ENCODE measurements at regions not wholly inside any gene's neighbourhood (a gene's known extent, or its start where the extent isn't known, plus 50 kb on each side); places are given as distances from the start of the nearest gene placed in this dataset.
"Not testable (repeated sequence)": the region's sequence is repeated elsewhere in the genome, so short reads cannot be mapped to it uniquely, and the experiment has no call there.

DNA sequence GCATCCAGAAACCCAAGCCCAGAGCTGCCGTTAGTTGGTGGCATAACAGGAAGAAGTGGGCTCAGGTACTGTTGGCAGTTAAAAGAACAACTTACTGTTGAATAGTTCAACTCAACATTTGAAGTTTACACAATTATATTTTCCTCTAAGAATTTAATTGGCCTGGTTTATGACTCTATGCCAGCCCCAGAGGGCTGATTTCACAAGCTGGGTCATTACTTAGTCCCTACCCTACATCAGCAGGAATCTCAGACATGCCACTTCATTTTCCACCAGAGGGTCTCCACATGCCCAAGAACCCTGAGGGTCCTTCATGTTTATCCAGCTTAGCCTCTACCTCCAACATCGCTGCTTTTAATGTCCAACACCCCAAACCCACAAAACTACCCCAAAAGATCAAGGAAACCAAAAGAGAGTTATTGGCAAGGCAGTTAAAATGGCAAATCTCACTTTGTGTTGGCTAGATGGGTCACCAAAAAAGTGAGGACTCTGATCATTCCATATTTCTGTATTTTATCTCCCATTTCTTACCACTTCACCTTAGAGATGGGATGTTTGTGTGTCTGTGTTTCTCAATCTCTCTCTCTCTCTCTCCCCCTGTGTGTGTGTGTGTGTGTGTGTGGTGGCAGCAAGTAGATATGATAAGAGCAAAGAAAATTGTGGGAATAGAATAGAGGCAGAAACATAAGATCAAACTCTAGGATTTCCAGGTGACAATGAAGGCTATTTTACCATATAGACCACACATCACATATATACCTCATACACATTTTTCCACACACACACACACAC is 112.5 kb upstream of the TBX18 start:
- no peak for DNase-seq (ENCODE audit: low read depth in 2 of 2)

- no peak for DNase-seq (ENCODE audit: low read depth in 2 of 2)
Observed at GRCh38 chr6:84872996-84873723, 108.8 kb upstream of the TBX18 start.

DNA sequence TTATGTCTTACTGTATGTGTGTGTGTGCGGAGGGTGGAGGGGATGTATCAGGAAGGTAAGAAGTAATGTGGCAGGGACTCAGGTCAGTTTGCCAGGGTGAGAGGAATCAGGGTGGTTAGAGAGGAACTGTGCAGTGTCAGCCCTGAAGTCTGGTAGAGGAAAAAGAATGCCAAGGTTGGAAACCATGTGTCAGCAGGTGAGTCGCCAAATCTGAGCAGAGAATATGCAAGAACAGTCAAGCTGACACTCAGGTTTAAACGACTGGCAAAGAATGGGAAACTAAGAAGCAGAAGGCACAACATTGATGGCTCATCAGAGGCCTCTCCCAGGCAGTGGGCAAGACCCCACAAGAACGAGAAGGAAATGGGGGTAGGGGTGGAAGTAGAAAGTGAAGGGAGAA is 107.5 kb upstream of the TBX18 start:
- no peak for DNase-seq (ENCODE audit: low read depth in 2 of 2)

GRCh38 chr6:84870672-84871071 is 106.3 kb upstream of the TBX18 start:
- no peak for DNase-seq (ENCODE audit: low read depth in 2 of 2)

DNA sequence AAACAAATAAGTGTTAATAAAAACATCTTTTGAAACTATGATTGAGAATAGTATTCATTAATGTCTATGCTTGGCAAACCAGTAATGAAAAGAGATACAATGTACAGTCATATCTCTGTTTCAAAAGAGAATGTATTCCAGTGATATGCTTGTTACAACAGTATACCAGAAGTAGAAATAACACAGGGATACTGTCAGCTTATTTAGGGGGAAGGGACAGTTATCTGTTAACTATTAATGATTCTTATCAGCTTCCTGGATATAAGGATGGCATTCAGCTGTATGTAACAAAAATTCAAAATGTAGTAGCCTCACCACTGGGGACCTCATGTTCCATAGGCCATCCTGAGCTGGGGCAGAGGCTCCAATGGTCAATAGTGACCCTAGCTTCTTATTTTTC is 103.8 kb upstream of the TBX18 start:
- DNase-seq (ENCODE audit: low read depth in 2 of 2), result no peak

GRCh38 chr6:84867521-84867920 is 103.1 kb upstream of the TBX18 start:
- DNase-seq (ENCODE audit: low read depth in 2 of 2), result no peak

DNA sequence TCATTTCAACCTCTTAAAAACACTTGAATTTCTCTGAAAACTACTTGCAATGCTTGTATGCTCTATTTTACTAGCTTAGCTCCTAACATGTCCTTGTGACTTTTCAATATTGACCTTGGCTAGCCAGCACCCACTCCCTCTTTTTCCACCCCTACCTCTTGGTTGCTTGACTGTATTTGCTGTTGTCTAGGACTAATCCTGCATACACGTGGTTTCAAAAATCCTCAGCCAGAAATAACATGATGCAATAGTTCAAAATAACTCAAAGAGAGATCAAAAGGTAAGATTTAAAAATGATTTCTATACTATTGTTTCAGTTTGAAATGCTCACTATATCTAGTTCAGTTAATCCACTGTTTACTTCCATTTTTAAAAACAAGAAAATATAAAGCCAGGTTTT is 102.3 kb upstream of the TBX18 start:
- no peak for DNase-seq (ENCODE audit: low read depth in 2 of 2)

- not testable (repeated sequence) for DNase-seq (ENCODE audit: low read depth in 2 of 2)
Observed at GRCh38 chr6:84865372-84865771, 101.0 kb upstream of the TBX18 start.

DNA sequence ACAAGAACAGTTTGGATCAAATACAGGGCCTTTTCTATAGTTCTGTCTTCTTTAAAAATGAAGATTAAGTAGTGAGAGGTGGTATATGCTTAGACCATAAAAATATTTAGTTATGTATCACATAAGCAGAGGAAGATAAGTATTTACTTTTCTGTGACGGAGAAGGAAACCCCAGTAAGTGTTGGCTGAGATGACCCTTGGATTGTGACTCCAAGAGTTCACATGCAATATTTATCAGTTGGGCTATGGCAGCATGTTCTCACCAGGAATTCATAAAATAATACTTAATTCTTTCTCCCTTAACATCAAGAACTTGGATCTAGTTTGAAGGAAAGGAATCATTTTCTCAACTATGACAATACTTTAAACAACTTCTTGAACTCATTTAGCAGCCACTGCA is 98.4 kb upstream of the TBX18 start:
- no peak for DNase-seq (ENCODE audit: low read depth in 2 of 2)

- DNase-seq (ENCODE audit: low read depth in 2 of 2), result no peak
Observed at GRCh38 chr6:84860920-84861319, 96.5 kb upstream of the TBX18 start.

- DNase-seq (ENCODE audit: low read depth in 2 of 2), result no peak
Observed at GRCh38 chr6:84860509-84860908, 96.1 kb upstream of the TBX18 start.

DNA sequence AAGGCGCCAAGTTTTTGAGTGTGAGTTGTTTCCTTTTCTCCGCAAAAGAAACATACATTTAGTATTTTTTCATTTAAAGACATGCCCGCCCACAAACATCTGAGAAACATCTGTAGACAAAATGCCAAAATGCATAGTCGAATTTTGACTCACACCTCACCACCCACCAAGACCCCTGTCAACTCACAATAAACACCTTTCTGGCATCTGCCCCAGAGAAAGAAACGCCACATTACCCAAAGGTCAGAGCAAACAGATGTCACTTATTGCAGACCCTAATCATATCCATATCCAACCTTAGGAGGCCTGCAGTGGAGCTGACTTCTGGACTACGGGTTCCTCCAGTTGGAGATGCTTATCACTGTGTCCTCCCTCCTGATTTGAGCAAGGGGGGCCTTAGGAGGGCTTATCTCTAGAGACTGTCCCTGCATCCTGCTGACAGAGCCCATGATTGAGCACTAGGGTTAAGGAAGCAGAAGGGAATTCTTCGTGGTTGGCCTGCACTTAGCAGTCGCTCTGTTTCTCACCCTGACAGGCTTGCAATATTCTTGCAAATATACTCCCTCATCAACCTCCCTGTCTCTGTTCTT is 90.5 kb upstream of the TBX18 start:
- DNase-seq (ENCODE audit: low read depth in 2 of 2), result peak; percentile 67 to 76

- DNase-seq (ENCODE audit: low read depth in 2 of 2), result no peak
Observed at GRCh38 chr6:84853901-84854300, 89.5 kb upstream of the TBX18 start.

DNA sequence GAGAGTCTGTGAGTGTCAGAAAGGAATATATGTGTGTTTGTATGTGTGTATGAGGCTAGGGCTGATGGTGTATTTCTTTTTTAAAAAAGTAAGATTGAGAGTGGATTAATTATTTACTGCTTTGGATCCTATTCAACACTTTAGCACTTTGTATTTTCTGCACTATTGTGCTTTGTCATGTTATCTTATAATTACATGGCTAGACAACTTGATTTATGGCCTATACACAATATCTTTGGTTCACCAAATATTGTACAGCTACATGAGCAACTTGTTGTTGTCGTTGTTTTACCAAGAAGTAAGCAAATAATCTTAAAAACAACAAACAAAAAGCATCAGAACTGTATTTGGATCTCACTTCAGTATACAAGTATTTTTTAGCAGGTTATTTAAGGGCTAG is 84.6 kb upstream of the TBX18 start:
- DNase-seq (ENCODE audit: low read depth in 2 of 2), result no peak

DNA sequence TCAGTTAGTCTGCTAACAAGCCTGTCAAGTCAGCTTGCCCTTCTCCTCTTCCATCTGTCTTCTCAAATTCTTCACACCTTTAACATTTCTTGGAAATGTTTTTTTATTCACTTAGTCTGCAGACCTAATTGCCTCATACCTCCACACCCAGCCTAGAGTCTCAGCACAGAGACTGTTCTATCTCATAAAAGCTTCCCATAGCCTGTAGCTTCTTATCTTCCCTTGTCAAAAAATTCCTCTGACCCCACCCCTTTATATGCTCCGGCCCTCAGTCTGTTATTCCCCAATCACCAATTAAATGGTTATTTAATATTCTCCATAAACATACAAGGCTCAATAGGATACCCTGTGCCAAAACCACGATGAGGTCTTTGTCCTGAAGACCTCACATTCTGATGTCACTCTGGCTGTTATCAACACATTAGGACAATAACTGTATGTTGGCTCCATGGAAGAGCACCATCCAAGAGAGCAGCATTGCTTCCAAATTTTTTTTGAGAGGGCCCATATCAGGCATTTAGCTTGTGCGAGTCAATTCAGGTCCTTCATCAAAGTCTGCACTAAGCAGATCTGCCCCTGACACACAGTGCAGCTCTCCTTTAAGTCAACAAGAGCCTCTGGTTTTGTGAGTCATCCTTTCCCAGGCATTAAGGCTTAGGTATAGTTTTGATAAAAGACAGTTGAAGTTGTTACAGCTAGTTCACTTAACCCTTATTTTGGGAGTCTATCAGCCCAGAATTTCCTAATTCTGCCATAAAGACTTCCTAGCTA is 83.2 kb upstream of the TBX18 start:
- DNase-seq (ENCODE audit: low read depth in 2 of 2), result no peak

GRCh38 chr6:84842525-84843166 is 78.2 kb upstream of the TBX18 start:
- DNase-seq (ENCODE audit: low read depth in 2 of 2), result no peak

GRCh38 chr6:84837068-84837866 is 72.9 kb upstream of the TBX18 start:
- not testable (repeated sequence) for DNase-seq (ENCODE audit: low read depth in 2 of 2)

DNA sequence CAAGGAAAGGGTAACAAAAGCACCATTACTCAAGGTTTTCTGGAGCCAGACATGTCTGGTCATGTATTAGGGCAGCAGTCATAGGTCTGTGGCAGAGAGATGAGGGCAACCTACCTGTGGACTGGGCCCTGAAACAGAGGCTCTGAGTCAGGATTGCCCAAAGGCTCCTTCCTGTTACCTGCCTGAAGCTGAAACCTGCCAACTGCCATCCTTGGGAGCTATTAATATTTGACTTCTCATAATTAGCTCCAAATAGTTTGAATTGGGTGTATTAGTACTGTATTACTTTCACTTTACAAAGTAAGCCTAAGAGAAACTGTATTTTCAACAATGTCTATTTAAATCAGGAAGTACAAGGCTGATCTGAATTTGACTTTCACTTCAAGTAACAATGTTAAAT is 72.0 kb upstream of the TBX18 start:
- no peak for DNase-seq (ENCODE audit: low read depth in 2 of 2)

- DNase-seq (ENCODE audit: low read depth in 2 of 2), result no peak
Observed at GRCh38 chr6:84835340-84835739, 70.9 kb upstream of the TBX18 start.

DNA sequence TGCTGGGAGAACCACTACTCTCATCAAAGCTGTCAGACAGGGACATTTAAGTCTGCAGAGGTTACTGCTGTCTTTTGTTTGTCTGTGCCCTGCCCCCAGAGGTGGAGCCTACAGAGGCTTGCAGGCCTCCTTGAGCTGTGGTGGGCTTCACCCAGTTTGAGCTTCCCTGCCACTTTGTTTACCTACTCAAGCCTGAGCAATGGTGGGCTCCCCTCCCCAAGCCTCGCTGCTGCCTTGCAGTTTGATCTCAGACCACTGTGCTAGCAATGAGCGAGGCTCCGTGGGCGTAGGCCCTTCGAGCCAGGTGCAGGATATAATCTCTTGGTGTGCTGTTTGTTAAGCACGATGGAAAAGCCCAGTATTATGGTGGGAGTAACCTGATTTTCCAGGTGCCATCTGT is 67.5 kb upstream of the TBX18 start:
- not testable (repeated sequence) for DNase-seq (ENCODE audit: low read depth in 2 of 2)

GRCh38 chr6:84825461-84825860 is 61.1 kb upstream of the TBX18 start:
- no peak for DNase-seq (ENCODE audit: low read depth in 2 of 2)

Data from fibroblast of skin of left biceps (primary cell).